DND-41 (cell line): ENCODE measurements at regions not wholly inside any gene's neighbourhood (a gene's known extent, or its start where the extent isn't known, plus 50 kb on each side); places are given as distances from the start of the nearest gene placed in this dataset.
"Not testable (repeated sequence)": the region's sequence is repeated elsewhere in the genome, so short reads cannot be mapped to it uniquely, and the experiment has no call there.

Experiments used
- ATAC-seq: fragments of 200-7000 bp; cut with Tn5 transposase; 3 replicates; pipeline ENCODE4 v1.9.1; 2021; ENCODE audit warnings: low read depth; ENCODE audit not compliant: insufficient read depth
- DNase-seq: peaks from one replicate; pipeline ENCODE4 v3.0.0-alpha.2; 2020
- H2AFZ ChIP-seq: 2 replicates; pipeline ENCODE4 v1.6.0; 2012; ENCODE audit warnings: low read depth, low read length
- H3K27ac ChIP-seq: 2 replicates; pipeline ENCODE4 v1.5.1; 2012; ENCODE audit warnings: low read length, inconsistent platforms
- H3K27me3 ChIP-seq: fragments of 200-600 bp; sonication (generic); 2 replicates; pipeline ENCODE4 v1.6.0; 2012; ENCODE audit warnings: low read length, mild to moderate bottlenecking, inconsistent platforms; ENCODE audit not compliant: insufficient read depth, poor library complexity
- H3K36me3 ChIP-seq: 2 replicates; pipeline ENCODE4 v1.5.1; 2012; ENCODE audit warnings: low read length, inconsistent platforms; ENCODE audit not compliant: insufficient read depth
- H3K4me1 ChIP-seq: 2 replicates; pipeline ENCODE4 v1.5.1; 2012; ENCODE audit warnings: mild to moderate bottlenecking, low read length; ENCODE audit not compliant: insufficient read depth
- H3K4me2 ChIP-seq: 2 replicates; pipeline ENCODE4 v1.6.0; 2012; ENCODE audit warnings: mild to moderate bottlenecking, moderate library complexity, low read length, inconsistent platforms; ENCODE audit not compliant: insufficient read depth
- H3K4me3 ChIP-seq, 2 experiments: fragments of 200-600 bp in 1 of 2; shearing (Covaris generic) in 1 of 2; 2 replicates each; pipeline ENCODE4 v1.5.1; 2012 to 2016; ENCODE audit warnings: inconsistent platforms in 2 of 2, low read length in 2 of 2, mild to moderate bottlenecking in 2 of 2, low read depth in 1 of 2, moderate library complexity in 1 of 2
- H3K79me2 ChIP-seq: 2 replicates; pipeline ENCODE4 v1.6.0; 2012; ENCODE audit warnings: low read length, inconsistent platforms; ENCODE audit not compliant: insufficient read depth
- H3K9ac ChIP-seq: 2 replicates; pipeline ENCODE4 v1.6.0; 2012; ENCODE audit warnings: low read depth, mild to moderate bottlenecking, inconsistent platforms, low read length, moderate library complexity
- H3K9me3 ChIP-seq: 2 replicates; pipeline ENCODE4 v1.5.1; 2012; ENCODE audit warnings: low read length, moderate library complexity, mild to moderate bottlenecking, inconsistent platforms; ENCODE audit not compliant: insufficient read depth, severe bottlenecking
- H4K20me1 ChIP-seq: 2 replicates; pipeline ENCODE4 v1.6.0; 2012; ENCODE audit warnings: low read length; ENCODE audit not compliant: insufficient read depth
- EZH2 ChIP-seq: IDR thresholded peaks from 3 replicates; pipeline ENCODE4 v1.6.1; 2012; ENCODE audit warnings: borderline replicate concordance, low read depth, mild to moderate bottlenecking, moderate library complexity, low read length, inconsistent platforms; ENCODE audit not compliant: severe bottlenecking
- TF ChIP-seq, protein P1 (sequence below): IDR thresholded peaks from 2 replicates; pipeline ENCODE4 v1.5.1; 2012; ENCODE audit warnings: borderline replicate concordance, low read length, moderate library complexity, mild to moderate bottlenecking; ENCODE audit not compliant: poor library complexity, severe bottlenecking; ENCODE audit errors: extremely low read depth

DNA sequence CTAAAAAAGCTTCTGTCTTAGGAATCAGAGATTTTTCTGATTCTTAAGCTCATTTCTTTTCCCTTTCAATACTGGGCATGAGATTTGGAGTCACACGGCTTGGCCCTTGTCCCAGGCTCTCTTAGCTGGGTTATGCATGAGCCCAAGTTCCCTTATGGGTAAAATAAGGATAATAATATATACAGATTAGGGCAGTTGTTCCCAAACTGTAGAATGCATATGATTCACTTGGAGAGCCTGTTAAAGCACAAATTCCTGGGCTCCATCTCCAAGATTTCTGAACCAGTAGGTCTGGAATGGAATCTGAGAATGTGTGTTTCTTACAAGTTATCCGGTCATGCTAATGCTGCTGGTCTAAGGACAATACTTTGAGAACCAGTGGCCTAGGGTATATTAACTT lies 154.0 kb downstream of the REEP3 start:
- Histone ChIP-seq H3K27me3 (peaks cover 5% of the 10 kb centered on the region), H4K20me1 (no peaks in the 10 kb centered on the region), H3K4me1 (no peaks in the 10 kb centered on the region), H3K36me3 (no peaks in the 10 kb centered on the region), H3K4me3 (no peak overlapping the region), H3K79me2 (no peaks in the 10 kb centered on the region), H3K9ac (no peak overlapping the region), H3K4me2 (no peak overlapping the region), H3K9me3 (no peaks in the 10 kb centered on the region), H2AFZ (no peak overlapping the region), H3K27ac (no peak overlapping the region)
- ATAC-seq (no peak), DNase-seq (no peak)
- no peak for TF ChIP-seq EZH2
- TF ChIP-seq, protein P1, sequence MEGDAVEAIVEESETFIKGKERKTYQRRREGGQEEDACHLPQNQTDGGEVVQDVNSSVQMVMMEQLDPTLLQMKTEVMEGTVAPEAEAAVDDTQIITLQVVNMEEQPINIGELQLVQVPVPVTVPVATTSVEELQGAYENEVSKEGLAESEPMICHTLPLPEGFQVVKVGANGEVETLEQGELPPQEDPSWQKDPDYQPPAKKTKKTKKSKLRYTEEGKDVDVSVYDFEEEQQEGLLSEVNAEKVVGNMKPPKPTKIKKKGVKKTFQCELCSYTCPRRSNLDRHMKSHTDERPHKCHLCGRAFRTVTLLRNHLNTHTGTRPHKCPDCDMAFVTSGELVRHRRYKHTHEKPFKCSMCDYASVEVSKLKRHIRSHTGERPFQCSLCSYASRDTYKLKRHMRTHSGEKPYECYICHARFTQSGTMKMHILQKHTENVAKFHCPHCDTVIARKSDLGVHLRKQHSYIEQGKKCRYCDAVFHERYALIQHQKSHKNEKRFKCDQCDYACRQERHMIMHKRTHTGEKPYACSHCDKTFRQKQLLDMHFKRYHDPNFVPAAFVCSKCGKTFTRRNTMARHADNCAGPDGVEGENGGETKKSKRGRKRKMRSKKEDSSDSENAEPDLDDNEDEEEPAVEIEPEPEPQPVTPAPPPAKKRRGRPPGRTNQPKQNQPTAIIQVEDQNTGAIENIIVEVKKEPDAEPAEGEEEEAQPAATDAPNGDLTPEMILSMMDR, result no peak

GRCh38 chr10:63677001-63677400 lies 155.8 kb downstream of the REEP3 start:
- Histone ChIP-seq H3K27me3 (no peaks in the 10 kb centered on the region), H3K79me2 (no peaks in the 10 kb centered on the region), H3K4me3 (no peak overlapping the region), H4K20me1 (no peaks in the 10 kb centered on the region), H3K4me2 (no peak overlapping the region), H3K27ac (no peak overlapping the region), H2AFZ (no peak overlapping the region), H3K9ac (no peak overlapping the region), H3K9me3 (no peaks in the 10 kb centered on the region), H3K36me3 (no peaks in the 10 kb centered on the region), H3K4me1 (no peaks in the 10 kb centered on the region)
- no peak for DNase-seq
- no peak for ATAC-seq
- no peak for TF ChIP-seq EZH2
- TF ChIP-seq, protein P1, result no peak

DNA sequence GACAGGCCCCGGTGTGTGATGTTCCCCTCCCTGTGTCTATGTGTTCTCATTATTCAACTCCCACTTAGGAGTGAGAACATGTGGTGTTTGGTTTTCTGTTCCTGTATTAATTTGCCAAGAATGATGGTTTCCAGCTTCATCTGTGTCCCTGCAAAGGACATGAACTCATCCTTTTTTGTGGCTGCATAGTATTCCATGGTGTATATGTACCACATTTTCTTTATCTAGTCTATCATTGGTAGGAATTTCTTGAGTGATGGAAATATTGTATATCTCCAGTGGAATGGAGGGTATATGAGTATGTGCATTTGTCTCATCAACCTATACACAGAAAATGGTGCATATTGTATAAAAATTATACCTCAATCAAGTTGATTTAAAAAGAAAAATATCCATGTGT lies 159.3 kb downstream of the REEP3 start:
- not testable (repeated sequence) for H3K36me3 ChIP-seq, H3K4me1 ChIP-seq, H3K27me3 ChIP-seq, DNase-seq, H3K4me3 ChIP-seq, ATAC-seq, H3K27ac ChIP-seq, H4K20me1 ChIP-seq, H2AFZ ChIP-seq, H3K79me2 ChIP-seq, H3K4me2 ChIP-seq, H3K9ac ChIP-seq, H3K9me3 ChIP-seq

- H3K4me3 ChIP-seq, result no peak overlapping the region
- H3K9me3 ChIP-seq, result no peaks in the 10 kb centered on the region
- DNase-seq, result no peak
- no peak overlapping the region for H3K9ac ChIP-seq
- TF ChIP-seq, protein P1, result no peak
- no peak for TF ChIP-seq EZH2
- H3K27me3 ChIP-seq, result peaks cover 7% of the 10 kb centered on the region
- no peaks in the 10 kb centered on the region for H3K36me3 ChIP-seq
- no peak overlapping the region for H3K27ac ChIP-seq
- no peaks in the 10 kb centered on the region for H4K20me1 ChIP-seq
- no peaks in the 10 kb centered on the region for H3K79me2 ChIP-seq
- no peak for ATAC-seq
- H2AFZ ChIP-seq, result no peak overlapping the region
- H3K4me1 ChIP-seq, result no peaks in the 10 kb centered on the region
- H3K4me2 ChIP-seq, result no peak overlapping the region
Observed at GRCh38 chr10:63681993-63682697, 160.9 kb downstream of the REEP3 start.

DNA sequence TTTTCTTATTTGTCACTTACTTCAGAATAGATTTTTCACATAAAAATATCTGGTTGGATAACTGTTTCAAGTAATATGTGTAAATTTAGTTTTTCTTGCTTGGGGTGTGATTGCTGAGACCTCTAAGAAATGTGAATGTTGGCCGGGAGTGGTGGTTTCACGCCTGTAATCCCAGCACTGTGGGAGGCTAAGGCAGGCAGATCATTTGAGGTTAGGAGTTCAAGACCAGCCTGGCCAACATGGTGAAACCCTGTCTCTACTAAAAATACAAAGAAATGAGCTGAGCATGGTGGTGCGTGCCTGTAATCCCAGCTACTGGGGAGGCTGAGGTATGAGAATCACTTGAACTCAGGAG lies 161.5 kb downstream of the REEP3 start:
- not testable (repeated sequence) for H3K4me2 ChIP-seq, H4K20me1 ChIP-seq, H3K79me2 ChIP-seq, H3K9ac ChIP-seq, ATAC-seq, H3K27me3 ChIP-seq, H3K4me3 ChIP-seq, DNase-seq, H3K9me3 ChIP-seq, H3K4me1 ChIP-seq, H3K36me3 ChIP-seq, H3K27ac ChIP-seq, H2AFZ ChIP-seq
